Spleen (tissue), 11 donors: ENCODE measurements at regions not wholly inside any gene's neighbourhood (a gene's known extent, or its start where the extent isn't known, plus 50 kb on each side); places are given as distances from the start of the nearest gene placed in this dataset.

Source experiments
- DNase-seq: peaks from one replicate; pipeline ENCODE4 v3.0.0-alpha.2; 2020
- H3K27ac ChIP-seq, 8 donors: fragments of 200-600 bp; sonication (generic) in 7 of 8; 1 replicate in 4 of 8; 2 replicates in 4 of 8; pipeline versions ENCODE4 v1.5.0 to v1.8.0; 2016 to 2021; ENCODE audit warnings: inconsistent platforms in 4 of 8, mild to moderate bottlenecking in 4 of 8, moderate library complexity in 1 of 8
- H3K27me3 ChIP-seq, 7 donors: fragments of 200-600 bp; sonication (generic) in 6 of 7; replicated peaks in 1 of 7; 1 replicate in 4 of 7; 2 replicates in 3 of 7; pipeline versions ENCODE4 v1.5.0 to v1.8.0; 2016 to 2021; ENCODE audit warnings: inconsistent platforms in 3 of 7, mild to moderate bottlenecking in 1 of 7
- H3K36me3 ChIP-seq, 6 donors: fragments of 200-600 bp; sonication (generic) in 5 of 6; 1 replicate in 4 of 6; 2 replicates in 2 of 6; pipeline versions ENCODE4 v1.5.0 to v1.8.0; 2016 to 2021; ENCODE audit warnings: inconsistent platforms in 2 of 6
- H3K4me1 ChIP-seq, 6 donors: fragments of 200-600 bp; sonication (generic) in 5 of 6; 1 replicate in 3 of 6; 2 replicates in 3 of 6; pipeline versions ENCODE4 v1.5.0 to v1.8.0; 2016 to 2021; ENCODE audit warnings: inconsistent platforms in 3 of 6
- H3K4me3 ChIP-seq, 8 donors: fragments of 200-600 bp; sonication (generic) in 7 of 8; 1 replicate in 4 of 8; 2 replicates in 4 of 8; pipeline versions ENCODE4 v1.5.0 to v1.8.0; 2016 to 2021; ENCODE audit warnings: inconsistent platforms in 4 of 8, mild to moderate bottlenecking in 4 of 8, moderate library complexity in 2 of 8
- H3K9me3 ChIP-seq, 8 donors: fragments of 200-600 bp; sonication (generic) in 7 of 8; 1 replicate in 4 of 8; 2 replicates in 4 of 8; pipeline versions ENCODE4 v1.5.0 to v1.8.0; 2016 to 2021; ENCODE audit warnings: inconsistent platforms in 4 of 8
- CTCF ChIP-seq, 11 experiments: fragments of 200-600 bp in 7 of 11; fragments of 450-650 bp in 4 of 11; sonication (generic) in 4 of 11; IDR thresholded peaks in 8 of 11; conservative IDR thresholded peaks in 3 of 11; 1 replicate in 7 of 11; 2 replicates in 4 of 11; pipeline versions ENCODE4 v1.4.0 to v1.8.0; 2016 to 2021; ENCODE audit warnings: antibody characterized with exemption in 11 of 11, inconsistent platforms in 4 of 11, mild to moderate bottlenecking in 1 of 11
- POLR2A ChIP-seq, 3 donors: fragments of 450-650 bp; IDR thresholded peaks; one replicate each; pipeline ENCODE4 v1.5.1; 2017; ENCODE audit warnings: antibody characterized with exemption in 3 of 3, mild to moderate bottlenecking in 1 of 3
- POLR2AphosphoS5 ChIP-seq, 3 donors: sonication (generic); formaldehyde crosslinking; IDR thresholded peaks; one replicate each; pipeline ENCODE4 v1.5.1; 2017; ENCODE audit warnings: antibody characterized with exemption in 3 of 3
- WGBS, 5 donors: extraction: QIAGEN DNeasy Blood & Tissue Kit in 3 of 5; methylation state at CpG; one replicate each; pipeline versions ENCODE4 v1.1.5 to v1.1.7; 2013 to 2018; 5-methylcytosine and 5-hydroxymethylcytosine counted together
- intact Hi-C: fragments of 100-400 bp; cut with DNase I; formaldehyde crosslinking; loops from one replicate; pipeline ENCODE4 v1.15.0; 2023; ENCODE audit warnings: low total_unique reads
- donor health status: healthy with polysubstance abuse.
- donor health status: DM: no; HTN: no; CAD: no; lungs with moderate emphysema.
- donor health status: DM: no; HTN: no; CAD: no.
- donor health status: Bipolar disorder and iron deficiency.
- donor health status: healthy.
- donor health status: DM: no; HTN: no; CAD: no.
- donor health status: DM: yes; HTN: yes; CAD: no.

GRCh38 chr1:37255136-37255795 lies 219.1 kb upstream of the ZC3H12A start:
- H3K27ac ChIP-seq: no peak overlapping the region
- no peaks in the 10 kb centered on the region for H3K4me1 ChIP-seq
- no peaks in the 10 kb centered on the region for H3K36me3 ChIP-seq
- TF ChIP-seq POLR2A (IDR thresholded peaks at IDR 0.05) (no peak), POLR2AphosphoS5 (IDR thresholded peaks at IDR 0.05) (no peak), CTCF (IDR thresholded peaks at IDR 0.05 in 8 of 11, conservative IDR thresholded peaks at IDR 0.05 in 3 of 11) (no peak)
- intact Hi-C loops: no loop called here
- no peaks in the 10 kb centered on the region for H3K9me3 ChIP-seq
- H3K4me3 ChIP-seq: no peak overlapping the region
- WGBS, 5 donors: 26 to 37% (median 28%) methylated on average over 24 of the region's 24 CpGs
- peaks cover 4 to 71% (median 33%) of the 10 kb centered on the region in 7 donors for H3K27me3 ChIP-seq
- no peak for DNase-seq

GRCh38 chr1:37255868-37256267 lies 218.5 kb upstream of the ZC3H12A start:
- no peak for DNase-seq
- Histone ChIP-seq H3K9me3 (no peaks in the 10 kb centered on the region), H3K27ac (no peak overlapping the region), H3K27me3 (peaks cover 4 to 77% (median 33%) of the 10 kb centered on the region in 7 donors), H3K4me1 (no peaks in the 10 kb centered on the region), H3K4me3 (no peak overlapping the region), H3K36me3 (no peaks in the 10 kb centered on the region)
- WGBS, 5 donors: 20 to 25% (median 23%) methylated on average over 5 of the region's 5 CpGs
- intact Hi-C loops: no loop called here
- TF ChIP-seq CTCF (IDR thresholded peaks at IDR 0.05 in 8 of 11, conservative IDR thresholded peaks at IDR 0.05 in 3 of 11) (no peak), POLR2AphosphoS5 (IDR thresholded peaks at IDR 0.05) (no peak), POLR2A (IDR thresholded peaks at IDR 0.05) (no peak)

- H3K4me3 ChIP-seq: no peak overlapping the region
- no peaks in the 10 kb centered on the region for H3K36me3 ChIP-seq
- no peaks in the 10 kb centered on the region for H3K9me3 ChIP-seq
- no peaks in the 10 kb centered on the region for H3K4me1 ChIP-seq
- TF ChIP-seq POLR2AphosphoS5 (IDR thresholded peaks at IDR 0.05): no peak
- TF ChIP-seq CTCF (IDR thresholded peaks at IDR 0.05 in 8 of 11, conservative IDR thresholded peaks at IDR 0.05 in 3 of 11): no peak
- no peak for TF ChIP-seq POLR2A (IDR thresholded peaks at IDR 0.05)
- DNase-seq: no peak
- H3K27ac ChIP-seq: no peak overlapping the region
- intact Hi-C loops: no loop called here
- H3K27me3 ChIP-seq: peaks cover 4 to 89% (median 33%) of the 10 kb centered on the region in 7 donors
Measured at GRCh38 chr1:37257646-37258045, 216.7 kb upstream of the ZC3H12A start.

GRCh38 chr1:37258068-37258467 lies 216.3 kb upstream of the ZC3H12A start:
- H3K9me3 ChIP-seq: no peaks in the 10 kb centered on the region
- WGBS, 5 donors: 38 to 52% (median 45%) methylated on average over 5 to 6 of the region's 6 CpGs
- no peak for DNase-seq
- H3K36me3 ChIP-seq: no peaks in the 10 kb centered on the region
- TF ChIP-seq CTCF (IDR thresholded peaks at IDR 0.05 in 8 of 11, conservative IDR thresholded peaks at IDR 0.05 in 3 of 11) (no peak), POLR2AphosphoS5 (IDR thresholded peaks at IDR 0.05) (no peak), POLR2A (IDR thresholded peaks at IDR 0.05) (no peak)
- H3K4me1 ChIP-seq: no peaks in the 10 kb centered on the region
- no peak overlapping the region for H3K27ac ChIP-seq
- intact Hi-C loops: no loop called here
- peaks cover 4 to 90% (median 33%) of the 10 kb centered on the region in 7 donors for H3K27me3 ChIP-seq
- no peak overlapping the region for H3K4me3 ChIP-seq
